HL-60 (cell line): ENCODE measurements at regions not wholly inside any gene's neighbourhood (a gene's known extent, or its start where the extent isn't known, plus 50 kb on each side); places are given as distances from the start of the nearest gene placed in this dataset.

Source experiments
- DNase-seq, 2 experiments: peaks; one replicate each; pipeline ENCODE4 v3.0.0-alpha.2; 2010 to 2020; ENCODE audit warnings: low read depth in 1 of 2, low spot score in 1 of 2
- H3K27ac ChIP-seq: fragments of 250-450 bp; sonication (Bioruptor Pico); replicated peaks from 2 replicates; pipeline ENCODE4 v1.5.1; 2020; ENCODE audit warnings: mild to moderate bottlenecking, moderate library complexity
- H3K27me3 ChIP-seq: fragments of 250-450 bp; sonication (Bioruptor Pico); 2 replicates; pipeline ENCODE4 v1.5.1; 2021; ENCODE audit warnings: mild to moderate bottlenecking, moderate library complexity; ENCODE audit not compliant: insufficient read depth, poor library complexity, severe bottlenecking
- H3K4me3 ChIP-seq: replicated peaks from 2 replicates; pipeline ENCODE4 v1.5.1; 2011; ENCODE audit warnings: mild to moderate bottlenecking, control low read depth, low read length; ENCODE audit not compliant: insufficient read depth
- GABPA ChIP-seq: IDR thresholded peaks from 2 replicates; pipeline ENCODE4 v1.6.1; 2012; ENCODE audit warnings: low read depth
- POLR2AphosphoS5 ChIP-seq: IDR thresholded peaks from 2 replicates; pipeline ENCODE4 v1.6.1; 2012; ENCODE audit warnings: low read depth
- SPI1 ChIP-seq: IDR thresholded peaks from 2 replicates; pipeline ENCODE4 v1.6.1; 2012; ENCODE audit warnings: low read depth, mild to moderate bottlenecking, borderline replicate concordance
- TF ChIP-seq, protein P1 (sequence below): IDR thresholded peaks from 2 replicates; pipeline ENCODE4 v1.6.1; 2012; ENCODE audit warnings: low read depth; ENCODE audit not compliant: insufficient replicate concordance
- TF ChIP-seq, protein P2 (sequence below): IDR thresholded peaks from one replicate; pipeline ENCODE4 v1.5.1; 2011; ENCODE audit warnings: low read length, control low read depth, inconsistent platforms; ENCODE audit not compliant: insufficient read depth

DNA sequence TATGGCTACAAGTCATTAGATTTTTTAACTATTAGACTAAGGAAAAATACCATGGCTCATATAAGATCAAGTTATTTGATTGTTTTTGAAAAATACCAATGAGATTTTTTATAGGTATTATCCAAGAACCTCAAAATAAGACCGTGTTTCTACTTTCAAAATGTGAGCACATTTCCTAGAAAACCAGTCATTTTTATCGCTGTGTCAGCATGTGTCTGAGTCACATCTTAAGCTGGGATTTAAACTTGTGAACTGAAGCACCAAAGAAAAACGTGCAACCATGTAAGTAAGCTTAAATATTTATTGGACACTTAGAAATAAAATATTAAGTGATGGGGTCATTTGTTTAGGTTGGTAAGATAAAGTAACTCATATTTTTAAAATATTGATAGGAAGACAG lies 1676.0 kb upstream of the NUDT12 start:
- Histone ChIP-seq H3K27me3 (no peaks in the 10 kb centered on the region), H3K4me3 (no peak overlapping the region), H3K27ac (no peak overlapping the region)
- TF ChIP-seq SPI1: no peak
- TF ChIP-seq GABPA: no peak
- TF ChIP-seq, protein P1, sequence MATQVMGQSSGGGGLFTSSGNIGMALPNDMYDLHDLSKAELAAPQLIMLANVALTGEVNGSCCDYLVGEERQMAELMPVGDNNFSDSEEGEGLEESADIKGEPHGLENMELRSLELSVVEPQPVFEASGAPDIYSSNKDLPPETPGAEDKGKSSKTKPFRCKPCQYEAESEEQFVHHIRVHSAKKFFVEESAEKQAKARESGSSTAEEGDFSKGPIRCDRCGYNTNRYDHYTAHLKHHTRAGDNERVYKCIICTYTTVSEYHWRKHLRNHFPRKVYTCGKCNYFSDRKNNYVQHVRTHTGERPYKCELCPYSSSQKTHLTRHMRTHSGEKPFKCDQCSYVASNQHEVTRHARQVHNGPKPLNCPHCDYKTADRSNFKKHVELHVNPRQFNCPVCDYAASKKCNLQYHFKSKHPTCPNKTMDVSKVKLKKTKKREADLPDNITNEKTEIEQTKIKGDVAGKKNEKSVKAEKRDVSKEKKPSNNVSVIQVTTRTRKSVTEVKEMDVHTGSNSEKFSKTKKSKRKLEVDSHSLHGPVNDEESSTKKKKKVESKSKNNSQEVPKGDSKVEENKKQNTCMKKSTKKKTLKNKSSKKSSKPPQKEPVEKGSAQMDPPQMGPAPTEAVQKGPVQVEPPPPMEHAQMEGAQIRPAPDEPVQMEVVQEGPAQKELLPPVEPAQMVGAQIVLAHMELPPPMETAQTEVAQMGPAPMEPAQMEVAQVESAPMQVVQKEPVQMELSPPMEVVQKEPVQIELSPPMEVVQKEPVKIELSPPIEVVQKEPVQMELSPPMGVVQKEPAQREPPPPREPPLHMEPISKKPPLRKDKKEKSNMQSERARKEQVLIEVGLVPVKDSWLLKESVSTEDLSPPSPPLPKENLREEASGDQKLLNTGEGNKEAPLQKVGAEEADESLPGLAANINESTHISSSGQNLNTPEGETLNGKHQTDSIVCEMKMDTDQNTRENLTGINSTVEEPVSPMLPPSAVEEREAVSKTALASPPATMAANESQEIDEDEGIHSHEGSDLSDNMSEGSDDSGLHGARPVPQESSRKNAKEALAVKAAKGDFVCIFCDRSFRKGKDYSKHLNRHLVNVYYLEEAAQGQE: no peak
- TF ChIP-seq, protein P2, sequence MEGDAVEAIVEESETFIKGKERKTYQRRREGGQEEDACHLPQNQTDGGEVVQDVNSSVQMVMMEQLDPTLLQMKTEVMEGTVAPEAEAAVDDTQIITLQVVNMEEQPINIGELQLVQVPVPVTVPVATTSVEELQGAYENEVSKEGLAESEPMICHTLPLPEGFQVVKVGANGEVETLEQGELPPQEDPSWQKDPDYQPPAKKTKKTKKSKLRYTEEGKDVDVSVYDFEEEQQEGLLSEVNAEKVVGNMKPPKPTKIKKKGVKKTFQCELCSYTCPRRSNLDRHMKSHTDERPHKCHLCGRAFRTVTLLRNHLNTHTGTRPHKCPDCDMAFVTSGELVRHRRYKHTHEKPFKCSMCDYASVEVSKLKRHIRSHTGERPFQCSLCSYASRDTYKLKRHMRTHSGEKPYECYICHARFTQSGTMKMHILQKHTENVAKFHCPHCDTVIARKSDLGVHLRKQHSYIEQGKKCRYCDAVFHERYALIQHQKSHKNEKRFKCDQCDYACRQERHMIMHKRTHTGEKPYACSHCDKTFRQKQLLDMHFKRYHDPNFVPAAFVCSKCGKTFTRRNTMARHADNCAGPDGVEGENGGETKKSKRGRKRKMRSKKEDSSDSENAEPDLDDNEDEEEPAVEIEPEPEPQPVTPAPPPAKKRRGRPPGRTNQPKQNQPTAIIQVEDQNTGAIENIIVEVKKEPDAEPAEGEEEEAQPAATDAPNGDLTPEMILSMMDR: no peak
- TF ChIP-seq POLR2AphosphoS5: no peak
- DNase-seq: no peak

DNA sequence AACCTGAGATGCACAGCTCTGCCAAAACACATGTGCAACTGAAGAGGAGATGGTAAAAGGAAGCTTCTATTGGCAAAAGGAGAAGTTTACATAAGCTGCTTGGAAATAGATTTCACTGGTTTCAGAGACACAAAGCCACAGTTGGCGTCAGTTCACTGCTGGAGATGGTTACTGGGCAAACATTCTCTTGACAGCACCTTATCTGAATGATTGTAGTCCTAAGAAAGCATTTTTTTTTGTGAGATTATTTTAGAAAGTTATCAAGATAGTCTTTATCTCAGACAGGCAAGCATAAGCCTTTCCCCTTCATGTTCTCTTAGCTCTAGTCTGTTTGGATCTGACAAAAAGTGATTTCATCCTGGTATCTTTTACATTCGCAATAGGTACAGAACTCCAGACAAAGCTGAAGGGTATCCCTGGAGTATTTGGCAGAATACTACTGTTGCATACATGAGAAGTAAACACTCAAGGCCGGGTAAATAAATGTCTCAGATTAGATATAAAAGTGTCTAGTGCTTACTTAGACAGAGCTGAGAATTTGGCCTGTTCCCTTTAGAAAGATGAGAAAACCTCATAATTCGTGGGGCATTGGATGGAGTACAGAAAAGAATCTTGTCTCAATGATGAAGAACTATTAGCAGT lies 1668.0 kb upstream of the NUDT12 start:
- no peak for DNase-seq
- TF ChIP-seq, protein P1: no peak
- no peak for TF ChIP-seq POLR2AphosphoS5
- TF ChIP-seq SPI1: no peak
- no peak for TF ChIP-seq GABPA
- TF ChIP-seq, protein P2: no peak
- H3K27ac ChIP-seq: no peak overlapping the region

DNA sequence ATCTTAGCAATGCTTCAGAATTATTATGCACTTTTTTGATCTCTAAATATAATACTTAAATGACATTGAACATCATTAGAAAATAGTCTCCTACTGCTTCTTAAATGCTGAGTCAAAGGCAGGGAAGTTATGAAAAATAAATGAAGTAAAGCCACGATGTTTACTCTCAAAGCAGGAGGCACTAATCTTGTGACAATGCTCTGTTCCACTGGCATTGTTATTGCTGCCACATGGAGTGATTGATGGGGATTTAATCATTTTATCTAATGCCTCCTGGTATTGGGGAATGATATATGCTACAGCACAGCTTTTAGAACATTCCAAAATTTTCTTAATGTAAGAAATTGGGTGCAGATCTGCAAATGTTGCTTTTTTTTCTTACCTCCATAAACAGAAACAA lies 1655.4 kb upstream of the NUDT12 start:
- no peak overlapping the region for H3K4me3 ChIP-seq
- TF ChIP-seq, protein P1: no peak
- no peak for TF ChIP-seq POLR2AphosphoS5
- TF ChIP-seq SPI1: no peak
- no peak for TF ChIP-seq GABPA
- TF ChIP-seq, protein P2: no peak
- H3K27me3 ChIP-seq: no peaks in the 10 kb centered on the region
- H3K27ac ChIP-seq: no peak overlapping the region
- no peak for DNase-seq

More for the DNA sequence above, 1668.0 kb upstream of the NUDT12 start:
- H3K4me3 ChIP-seq: no peak overlapping the region
- H3K27me3 ChIP-seq: no peaks in the 10 kb centered on the region
